Brain microvascular endothelial cell (primary cell): ENCODE measurements at regions not wholly inside any gene's neighbourhood (a gene's known extent, or its start where the extent isn't known, plus 50 kb on each side); places are given as distances from the start of the nearest gene placed in this dataset.
"Not testable (repeated sequence)": the region's sequence is repeated elsewhere in the genome, so short reads cannot be mapped to it uniquely, and the experiment has no call there.

Experiments used
- DNase-seq: peaks from one replicate; pipeline ENCODE4 v3.0.0-alpha.2; 2020
- H3K27ac ChIP-seq: fragments of 250-450 bp; sonication (Bioruptor Pico); 2 replicates; pipeline ENCODE4 v1.5.1; 2020; ENCODE audit warnings: mild to moderate bottlenecking, moderate library complexity
- H3K27me3 ChIP-seq: fragments of 250-450 bp; sonication (Bioruptor Pico); replicated peaks from 2 replicates; pipeline ENCODE4 v1.5.1; 2020; ENCODE audit warnings: mild to moderate bottlenecking
- H3K36me3 ChIP-seq: fragments of 250-450 bp; sonication (Bioruptor Pico); replicated peaks from 2 replicates; pipeline ENCODE4 v1.5.1; 2020; ENCODE audit warnings: mild to moderate bottlenecking
- H3K4me3 ChIP-seq: 2 replicates; pipeline ENCODE4 v1.5.1; 2011; ENCODE audit warnings: low read depth, mild to moderate bottlenecking, control low read depth, low read length, moderate library complexity
- in situ Hi-C: cut with HindIII; loops from 2 replicates; pipeline ENCODE4 v1.10.0; 2017; ENCODE audit warnings: low sequenced_read_pairs, low pct_ligation_motif_present
- TF ChIP-seq, protein P1 (sequence below): IDR thresholded peaks from 2 replicates; pipeline ENCODE4 v1.5.1; 2011; ENCODE audit warnings: low read depth, mild to moderate bottlenecking, moderate library complexity, low read length, control low read depth, inconsistent platforms; ENCODE audit errors: missing control alignments

GRCh38 chr6:16894301-16894700 lies 133.0 kb upstream of the ATXN1 start:
- in situ Hi-C loops: no loop called here
- Histone ChIP-seq H3K4me3 (no peak overlapping the region), H3K36me3 (no peaks in the 10 kb centered on the region), H3K27me3 (no peaks in the 10 kb centered on the region), H3K27ac (no peak overlapping the region)
- TF ChIP-seq, protein P1, sequence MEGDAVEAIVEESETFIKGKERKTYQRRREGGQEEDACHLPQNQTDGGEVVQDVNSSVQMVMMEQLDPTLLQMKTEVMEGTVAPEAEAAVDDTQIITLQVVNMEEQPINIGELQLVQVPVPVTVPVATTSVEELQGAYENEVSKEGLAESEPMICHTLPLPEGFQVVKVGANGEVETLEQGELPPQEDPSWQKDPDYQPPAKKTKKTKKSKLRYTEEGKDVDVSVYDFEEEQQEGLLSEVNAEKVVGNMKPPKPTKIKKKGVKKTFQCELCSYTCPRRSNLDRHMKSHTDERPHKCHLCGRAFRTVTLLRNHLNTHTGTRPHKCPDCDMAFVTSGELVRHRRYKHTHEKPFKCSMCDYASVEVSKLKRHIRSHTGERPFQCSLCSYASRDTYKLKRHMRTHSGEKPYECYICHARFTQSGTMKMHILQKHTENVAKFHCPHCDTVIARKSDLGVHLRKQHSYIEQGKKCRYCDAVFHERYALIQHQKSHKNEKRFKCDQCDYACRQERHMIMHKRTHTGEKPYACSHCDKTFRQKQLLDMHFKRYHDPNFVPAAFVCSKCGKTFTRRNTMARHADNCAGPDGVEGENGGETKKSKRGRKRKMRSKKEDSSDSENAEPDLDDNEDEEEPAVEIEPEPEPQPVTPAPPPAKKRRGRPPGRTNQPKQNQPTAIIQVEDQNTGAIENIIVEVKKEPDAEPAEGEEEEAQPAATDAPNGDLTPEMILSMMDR: no peak
- no peak for DNase-seq

GRCh38 chr6:16891110-16891509 lies 129.8 kb upstream of the ATXN1 start:
- H3K27ac ChIP-seq, H3K27me3 ChIP-seq, in situ Hi-C loops, H3K36me3 ChIP-seq, H3K4me3 ChIP-seq, DNase-seq: not testable (repeated sequence)

DNA sequence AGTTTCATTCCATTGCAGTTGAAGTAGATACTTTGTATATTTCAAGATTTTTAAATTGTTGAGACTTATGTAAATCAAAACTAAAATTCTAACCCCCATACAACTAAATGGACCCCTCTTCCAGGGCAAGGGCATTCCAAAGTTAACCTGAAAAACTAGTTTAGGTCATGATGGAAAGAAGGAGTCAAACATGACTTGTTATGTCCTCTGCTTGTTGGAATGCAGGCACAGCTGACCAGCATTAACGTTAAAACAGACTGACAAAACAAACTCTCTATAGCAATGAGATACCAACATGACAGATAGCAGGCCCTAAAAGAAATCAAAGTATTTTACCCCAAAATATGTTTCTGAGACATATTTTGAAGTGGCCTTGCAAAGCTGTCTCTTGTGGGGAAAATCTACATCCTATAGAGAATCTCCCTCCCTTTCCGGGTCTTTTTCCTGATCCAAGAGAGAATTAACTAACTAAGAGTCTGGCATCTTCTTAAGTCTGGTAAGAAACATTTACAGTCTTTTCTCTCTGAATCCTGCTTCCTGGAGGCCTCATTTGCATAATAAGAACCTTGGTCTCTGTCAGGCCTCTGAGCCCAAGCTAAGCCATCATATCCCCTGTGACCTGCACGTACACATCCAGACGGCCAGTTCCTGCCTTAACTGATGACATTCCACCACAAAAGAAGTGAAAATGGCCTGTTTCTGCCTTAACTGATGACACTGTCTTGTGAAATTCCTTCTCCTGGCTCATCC lies 124.3 kb upstream of the ATXN1 start:
- Histone ChIP-seq H3K27ac (no peak overlapping the region), H3K4me3 (no peak overlapping the region), H3K36me3 (no peaks in the 10 kb centered on the region), H3K27me3 (no peaks in the 10 kb centered on the region)
- DNase-seq: no peak
- in situ Hi-C loops: no loop called here
- TF ChIP-seq, protein P1: no peak

- Histone ChIP-seq H3K27ac (no peak overlapping the region), H3K27me3 (no peaks in the 10 kb centered on the region), H3K36me3 (no peaks in the 10 kb centered on the region), H3K4me3 (no peak overlapping the region)
- TF ChIP-seq, protein P1: no peak
- DNase-seq: no peak
- in situ Hi-C loops: no loop called here
Observed at GRCh38 chr6:16884526-16884925, 123.3 kb upstream of the ATXN1 start.

- no peak for DNase-seq
- no peaks in the 10 kb centered on the region for H3K36me3 ChIP-seq
- in situ Hi-C loops: no loop called here
- no peak overlapping the region for H3K4me3 ChIP-seq
- no peak overlapping the region for H3K27ac ChIP-seq
- no peaks in the 10 kb centered on the region for H3K27me3 ChIP-seq
- TF ChIP-seq, protein P1: no peak
Observed at GRCh38 chr6:16883414-16883813, 122.2 kb upstream of the ATXN1 start.

GRCh38 chr6:16882230-16882629 lies 121.0 kb upstream of the ATXN1 start:
- H3K36me3 ChIP-seq: no peaks in the 10 kb centered on the region
- H3K4me3 ChIP-seq: no peak overlapping the region
- in situ Hi-C loops: no loop called here
- no peak overlapping the region for H3K27ac ChIP-seq
- DNase-seq: no peak
- no peaks in the 10 kb centered on the region for H3K27me3 ChIP-seq
- TF ChIP-seq, protein P1: no peak

- H3K4me3 ChIP-seq, in situ Hi-C loops, H3K27ac ChIP-seq, H3K27me3 ChIP-seq, H3K36me3 ChIP-seq, DNase-seq: not testable (repeated sequence)
Observed at GRCh38 chr6:16876852-16877251, 115.6 kb upstream of the ATXN1 start.
